K562 (cell line): ENCODE measurements at regions not wholly inside any gene's neighbourhood (a gene's known extent, or its start where the extent isn't known, plus 50 kb on each side); places are given as distances from the start of the nearest gene placed in this dataset.

Source experiments
- ATAC-seq: fragments of 200-7000 bp; cut with Tn5 transposase; 3 replicates; pipeline ENCODE4 v1.9.1; 2020; ENCODE audit warnings: moderate library complexity
- BruUV-seq: library from RNA; stranded (reverse); fragments of 400-500 nt; replicated peaks from 2 replicates; lab custom pipeline; 2021; lab: Mats Ljungman, UMichigan
- CTCF ChIA-PET: fragments of 300-600 bp; formaldehyde crosslinking; extraction: SDS; loops from one replicate; lab custom pipeline; 2021; ENCODE audit warnings: low intra/inter-chr PET ratio; lab: Yijun Ruan, JAX
- POLR2A ChIA-PET: fragments of 300-600, 350-650 bp; sonication (Branson Sonifier 250); formaldehyde crosslinking; extraction: SDS; loops from one replicate; lab custom pipeline; 2021; ENCODE audit warnings: antibody characterized with exemption, inconsistent platforms; lab: Yijun Ruan, JAX
- DNase-seq, 4 experiments: peaks; one replicate each; pipeline versions ENCODE4 v3.0.0 to v3.0.0-alpha.2; 2011 to 2018; ENCODE audit warnings: low spot score in 3 of 4, mixed read lengths in 3 of 4; ENCODE audit errors: extremely low read depth in 1 of 4
- FAIRE-seq: peaks from 2 replicates; lab custom pipeline; 2011; peaks lifted over from hg19 to GRCh38; lab: Jason Lieb, UNC
- H2AFZ ChIP-seq: 2 replicates; pipeline ENCODE4 v1.6.0; 2011; ENCODE audit warnings: low read depth, low read length, control low read depth, inconsistent platforms
- H3K27ac ChIP-seq: fragments of 200-600 bp; 3 replicates; pipeline ENCODE4 v1.8.0; 2011; ENCODE audit warnings: low read depth, mild to moderate bottlenecking, control low read depth, inconsistent platforms, low read length, moderate library complexity, mixed read lengths; ENCODE audit errors: extremely low read depth
- H3K27me3 ChIP-seq, 2 experiments: fragments of 300-600 bp in 1 of 2; 2 replicates in 1 of 2; 3 replicates in 1 of 2; pipeline versions ENCODE4 v1.6.0 to v1.8.0; 2011; ENCODE audit warnings: inconsistent platforms in 2 of 2, low read length in 2 of 2, mild to moderate bottlenecking in 1 of 2, mixed read lengths in 1 of 2, moderate library complexity in 1 of 2; ENCODE audit not compliant: control insufficient read depth in 2 of 2, insufficient read depth in 2 of 2
- H3K36me3 ChIP-seq: fragments of 300-600 bp; 3 replicates; pipeline ENCODE4 v1.8.0; 2011; ENCODE audit warnings: mild to moderate bottlenecking, low read length, inconsistent platforms; ENCODE audit not compliant: control insufficient read depth, insufficient read depth
- H3K4me1 ChIP-seq, 2 experiments: fragments of 200-600 bp in 1 of 2; replicated peaks in 1 of 2; 2 replicates in 1 of 2; 3 replicates in 1 of 2; pipeline versions ENCODE4 v1.5.1 to v1.8.0; 2011; ENCODE audit warnings: inconsistent platforms in 2 of 2, low read length in 2 of 2, mild to moderate bottlenecking in 1 of 2, mixed read lengths in 1 of 2, moderate library complexity in 1 of 2; ENCODE audit not compliant: control insufficient read depth in 2 of 2, insufficient read depth in 2 of 2
- H3K4me2 ChIP-seq: 2 replicates; pipeline ENCODE4 v1.6.1; 2011; ENCODE audit warnings: low read length, control low read depth, inconsistent platforms, mixed read lengths; ENCODE audit not compliant: insufficient read depth
- H3K4me3 ChIP-seq: fragments of 200-600 bp; sonication (generic), shearing (Covaris generic); 2 replicates; pipeline ENCODE4 v1.5.1; 2016; ENCODE audit warnings: control low read depth, inconsistent platforms
- H3K79me2 ChIP-seq: fragments of 200-600 bp; 3 replicates; pipeline ENCODE4 v1.8.0; 2011; ENCODE audit warnings: low read length, inconsistent platforms; ENCODE audit not compliant: control insufficient read depth, insufficient read depth
- H3K9ac ChIP-seq, 2 experiments: 2 replicates each; pipeline versions ENCODE4 v1.6.0 to v1.6.1; 2011; ENCODE audit warnings: low read depth in 2 of 2, low read length in 2 of 2, control low read depth in 1 of 2, inconsistent platforms in 1 of 2, mild to moderate bottlenecking in 1 of 2, mixed read lengths in 1 of 2; ENCODE audit not compliant: insufficient read depth in 1 of 2
- H3K9me1 ChIP-seq: one replicate; pipeline ENCODE4 v1.6.0; 2011; ENCODE audit warnings: inconsistent platforms, mild to moderate bottlenecking, low read length, moderate library complexity; ENCODE audit not compliant: control insufficient read depth, insufficient read depth
- H3K9me3 ChIP-seq: replicated peaks from 2 replicates; pipeline ENCODE4 v1.5.1; 2011; ENCODE audit warnings: low read depth, low read length, inconsistent platforms; ENCODE audit not compliant: control insufficient read depth, insufficient read depth
- H4K20me1 ChIP-seq: replicated peaks from 2 replicates; pipeline ENCODE4 v1.6.1; 2011; ENCODE audit warnings: low read length, inconsistent platforms, mixed read lengths; ENCODE audit not compliant: control insufficient read depth, insufficient read depth
- BRF1 ChIP-seq: IDR thresholded peaks from 3 replicates; pipeline ENCODE4 v1.6.1; 2011; ENCODE audit warnings: borderline replicate concordance, mild to moderate bottlenecking; ENCODE audit not compliant: insufficient read length; ENCODE audit errors: extremely low read depth
- C11orf30 ChIP-seq: fragments of 450-650 bp; IDR thresholded peaks from 2 replicates; pipeline ENCODE4 v1.6.1; 2016; ENCODE audit warnings: low read depth, mild to moderate bottlenecking
- CUX1 ChIP-seq: fragments of 200-800 bp; sonication (Bioruptor generic); IDR thresholded peaks from 2 replicates; pipeline ENCODE4 v1.6.1; 2016; ENCODE audit warnings: missing genetic modification characterization, missing compliant biosample characterization
- HDAC6 ChIP-seq: IDR thresholded peaks from 2 replicates; pipeline ENCODE4 v1.6.1; 2012; ENCODE audit warnings: low read depth, mild to moderate bottlenecking, control low read depth, inconsistent platforms, low read length, moderate library complexity
- JUND ChIP-seq, 2 experiments: IDR thresholded peaks; 2 replicates in 1 of 2; 3 replicates in 1 of 2; pipeline ENCODE4 v1.6.1; 2011; ENCODE audit warnings: borderline replicate concordance in 2 of 2, low read depth in 2 of 2, low read length in 2 of 2, improper control_type of control experiment in 1 of 2, missing biosample characterization in 1 of 2, missing genetic modification characterization in 1 of 2, missing genetic modification reagents in 1 of 2
- MAFG ChIP-seq: fragments of 450-650 bp; conservative IDR thresholded peaks from 2 replicates; pipeline ENCODE4 v1.6.1; 2016; ENCODE audit warnings: missing genetic modification characterization, missing compliant biosample characterization
- NR1H2 ChIP-seq: sonication (generic); formaldehyde crosslinking; IDR thresholded peaks from 2 replicates; pipeline ENCODE4 v1.4.0; 2020; ENCODE audit warnings: mild to moderate bottlenecking, missing genetic modification reagents
- NUFIP1 ChIP-seq: fragments of 450-650 bp; IDR thresholded peaks from 2 replicates; pipeline ENCODE4 v1.6.1; 2018; ENCODE audit not compliant: partially characterized antibody
- POLR2H ChIP-seq: IDR thresholded peaks from 2 replicates; pipeline ENCODE4 v1.6.1; 2016; ENCODE audit warnings: missing genetic modification characterization, low read depth, mild to moderate bottlenecking, control low read depth, missing compliant biosample characterization, moderate library complexity
- SMARCE1 ChIP-seq: fragments of 450-650 bp; IDR thresholded peaks from 2 replicates; pipeline ENCODE4 v1.7.1; 2016; ENCODE audit warnings: mild to moderate bottlenecking
- SRF ChIP-seq, 2 experiments: fragments of 250-450, 450-650 bp in 1 of 2; sonication (Bioruptor Pico) in 1 of 2; sonication (generic) in 1 of 2; formaldehyde crosslinking; IDR thresholded peaks; 2 replicates each; pipeline versions ENCODE4 v1.5.0 to v1.5.1; 2020 to 2022; ENCODE audit warnings: mild to moderate bottlenecking in 1 of 2, missing genetic modification reagents in 1 of 2
- TAF1 ChIP-seq: IDR thresholded peaks from 2 replicates; pipeline ENCODE4 v1.6.1; 2011; ENCODE audit warnings: mild to moderate bottlenecking, low read length, moderate library complexity; ENCODE audit not compliant: insufficient read depth, control insufficient read depth, severe bottlenecking; ENCODE audit errors: extremely low read depth
- ZKSCAN8 ChIP-seq: fragments of 200-800 bp; sonication (Bioruptor generic); IDR thresholded peaks from 2 replicates; pipeline ENCODE4 v1.6.1; 2016; ENCODE audit warnings: missing genetic modification characterization, missing compliant biosample characterization
- ZNF224 ChIP-seq: sonication (generic); formaldehyde crosslinking; IDR thresholded peaks from 2 replicates; pipeline ENCODE4 v1.8.0; 2022; ENCODE audit warnings: mild to moderate bottlenecking, missing genetic modification reagents
- ZNF316 ChIP-seq: fragments of 450-650 bp; IDR thresholded peaks from 2 replicates; pipeline ENCODE4 v1.6.1; 2016
- WGBS: fragments of 100-300 bp; shearing (Covaris generic); methylation state at CpG from one replicate; pipeline ENCODE4 v1.1.6; 2016; ENCODE audit warnings: low coverage, mixed read lengths; ENCODE audit not compliant: insufficient coverage; ENCODE audit errors: missing lambda C conversion rate; 5-methylcytosine and 5-hydroxymethylcytosine counted together
- in situ Hi-C: fragments of 300-500 bp; cut with MboI; formaldehyde crosslinking; loops from 4 replicates; pipeline ENCODE4 v1.15.0; 2018; ENCODE audit warnings: inconsistent platforms, mixed read lengths
- intact Hi-C: fragments of 100-400 bp; cut with micrococcal nuclease; formaldehyde crosslinking; loops from 2 replicates; pipeline ENCODE4 v1.14.2; 2022
- TF ChIP-seq, protein P1 (sequence below): fragments of 200-800 bp; sonication (Bioruptor generic); IDR thresholded peaks from 2 replicates; pipeline ENCODE4 v1.6.1; 2017; ENCODE audit warnings: missing genetic modification characterization, missing compliant biosample characterization

DNA sequence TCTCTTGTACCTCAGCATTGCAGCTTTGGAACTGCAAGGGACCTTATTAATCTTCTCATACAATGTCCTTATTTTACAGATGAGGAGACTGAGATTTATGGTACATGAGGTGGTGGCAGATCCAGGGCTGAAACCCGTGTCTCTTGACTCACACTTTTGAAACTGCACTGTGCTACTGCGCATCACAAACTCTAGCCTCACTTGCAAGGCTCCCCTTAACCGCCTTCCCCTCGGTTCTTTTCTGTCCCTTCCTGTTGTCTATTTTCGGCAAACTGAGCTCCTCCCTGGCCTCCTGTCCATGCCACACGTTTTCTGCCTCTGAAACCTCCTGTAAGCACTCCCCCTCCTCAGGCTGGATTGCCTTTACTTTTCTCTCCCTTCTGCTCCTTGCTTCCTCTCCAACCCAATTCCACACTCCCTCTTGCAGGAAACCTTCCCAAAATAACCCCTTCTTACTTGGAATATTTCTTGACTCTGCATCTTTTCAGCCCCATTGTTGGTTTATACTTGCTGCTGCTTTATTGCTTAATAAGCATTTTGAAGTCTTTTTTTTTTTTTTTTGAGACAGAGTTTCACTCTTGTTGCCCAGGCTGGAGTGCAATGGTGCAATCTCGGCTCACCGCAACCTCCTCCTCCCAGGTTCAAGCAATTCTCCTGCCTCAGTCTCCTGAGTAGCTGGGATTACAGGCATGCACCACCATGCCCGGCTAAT lies 72.4 kb upstream of the CISTR start:
- POLR2A ChIA-PET: no interaction called here
- no peak overlapping the region for H2AFZ ChIP-seq
- H3K27ac ChIP-seq: no peak overlapping the region
- TF ChIP-seq, protein P1, sequence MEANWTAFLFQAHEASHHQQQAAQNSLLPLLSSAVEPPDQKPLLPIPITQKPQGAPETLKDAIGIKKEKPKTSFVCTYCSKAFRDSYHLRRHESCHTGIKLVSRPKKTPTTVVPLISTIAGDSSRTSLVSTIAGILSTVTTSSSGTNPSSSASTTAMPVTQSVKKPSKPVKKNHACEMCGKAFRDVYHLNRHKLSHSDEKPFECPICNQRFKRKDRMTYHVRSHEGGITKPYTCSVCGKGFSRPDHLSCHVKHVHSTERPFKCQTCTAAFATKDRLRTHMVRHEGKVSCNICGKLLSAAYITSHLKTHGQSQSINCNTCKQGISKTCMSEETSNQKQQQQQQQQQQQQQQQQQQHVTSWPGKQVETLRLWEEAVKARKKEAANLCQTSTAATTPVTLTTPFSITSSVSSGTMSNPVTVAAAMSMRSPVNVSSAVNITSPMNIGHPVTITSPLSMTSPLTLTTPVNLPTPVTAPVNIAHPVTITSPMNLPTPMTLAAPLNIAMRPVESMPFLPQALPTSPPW (CRISPR knock-in tag): no peak
- TF ChIP-seq SMARCE1: no peak
- peak; percentile 62; the same call in 1 of the 2 replicates for TF ChIP-seq C11orf30
- TF ChIP-seq ZKSCAN8 (CRISPR knock-in tag): no peak
- TF ChIP-seq JUND (IDR thresholded peaks at IDR 0.05; ENCODE audit: borderline replicate concordance, low read depth, low read length): no peak
- TF ChIP-seq JUND (tag; IDR thresholded peaks at IDR 0.05; ENCODE audit: borderline replicate concordance, low read depth, low read length): no peak
- TF ChIP-seq CUX1 (CRISPR knock-in tag): no peak
- no peak for TF ChIP-seq NR1H2 (CRISPR knock-in tag)
- TF ChIP-seq NUFIP1: no peak
- TF ChIP-seq SRF (CRISPR knock-in tag; IDR thresholded peaks at IDR 0.05): no peak
- TF ChIP-seq BRF1: no peak
- no peak for TF ChIP-seq POLR2H
- peak; percentile 77 for TF ChIP-seq MAFG (tag)
- TF ChIP-seq ZNF224: no peak
- no peak for TF ChIP-seq HDAC6
- TF ChIP-seq TAF1: no peak
- TF ChIP-seq ZNF316: peak; percentile 85

More for the DNA sequence above, 72.4 kb upstream of the CISTR start:
- BruUV-seq: no TSS peak
- no peaks in the 10 kb centered on the region for H3K4me1 ChIP-seq
- no peak for FAIRE-seq
- no peak overlapping the region for H3K4me3 ChIP-seq
- in situ Hi-C loops (no loop called here), intact Hi-C loops (no loop called here)
- no peak for ATAC-seq
- no peaks in the 10 kb centered on the region for H4K20me1 ChIP-seq
- no peaks in the 10 kb centered on the region for H3K36me3 ChIP-seq
- no peaks in the 10 kb centered on the region for H3K9me1 ChIP-seq
- CTCF ChIA-PET: no interaction called here
- no peak for DNase-seq
- WGBS: 0% methylated on average over 7 of the region's 9 CpGs
- peaks cover 0 to 24% of the 10 kb centered on the region in 2 experiments; a peak in 2 of 5 replicates for H3K27me3 ChIP-seq
- H3K79me2 ChIP-seq: no peaks in the 10 kb centered on the region
- H3K9ac ChIP-seq: no peak overlapping the region
- H3K9me3 ChIP-seq: no peaks in the 10 kb centered on the region
- no peak overlapping the region for H3K4me2 ChIP-seq
